Suprapubic skin (tissue), 4 donors: ENCODE measurements at regions not wholly inside any gene's neighbourhood (a gene's known extent, or its start where the extent isn't known, plus 50 kb on each side); places are given as distances from the start of the nearest gene placed in this dataset.

Source experiments
- POLR2A ChIP-seq, 2 donors: fragments of 450-650 bp; IDR thresholded peaks; one replicate each; pipeline ENCODE4 v1.6.1; 2017; ENCODE audit warnings: antibody characterized with exemption in 2 of 2, mild to moderate bottlenecking in 2 of 2, moderate library complexity in 2 of 2
- POLR2AphosphoS5 ChIP-seq, 3 donors: sonication (generic); formaldehyde crosslinking; IDR thresholded peaks; one replicate each; pipeline ENCODE4 v1.6.1; 2017; ENCODE audit warnings: antibody characterized with exemption in 3 of 3
- TF ChIP-seq, protein P1 (sequence below), 2 donors: fragments of 200-600 bp in 1 of 2; fragments of 450-650 bp in 1 of 2; sonication (generic) in 1 of 2; IDR thresholded peaks; one replicate each; pipeline ENCODE4 v1.5.1; 2016 to 2019; ENCODE audit warnings: antibody characterized with exemption in 2 of 2, mild to moderate bottlenecking in 1 of 2, moderate library complexity in 1 of 2

DNA sequence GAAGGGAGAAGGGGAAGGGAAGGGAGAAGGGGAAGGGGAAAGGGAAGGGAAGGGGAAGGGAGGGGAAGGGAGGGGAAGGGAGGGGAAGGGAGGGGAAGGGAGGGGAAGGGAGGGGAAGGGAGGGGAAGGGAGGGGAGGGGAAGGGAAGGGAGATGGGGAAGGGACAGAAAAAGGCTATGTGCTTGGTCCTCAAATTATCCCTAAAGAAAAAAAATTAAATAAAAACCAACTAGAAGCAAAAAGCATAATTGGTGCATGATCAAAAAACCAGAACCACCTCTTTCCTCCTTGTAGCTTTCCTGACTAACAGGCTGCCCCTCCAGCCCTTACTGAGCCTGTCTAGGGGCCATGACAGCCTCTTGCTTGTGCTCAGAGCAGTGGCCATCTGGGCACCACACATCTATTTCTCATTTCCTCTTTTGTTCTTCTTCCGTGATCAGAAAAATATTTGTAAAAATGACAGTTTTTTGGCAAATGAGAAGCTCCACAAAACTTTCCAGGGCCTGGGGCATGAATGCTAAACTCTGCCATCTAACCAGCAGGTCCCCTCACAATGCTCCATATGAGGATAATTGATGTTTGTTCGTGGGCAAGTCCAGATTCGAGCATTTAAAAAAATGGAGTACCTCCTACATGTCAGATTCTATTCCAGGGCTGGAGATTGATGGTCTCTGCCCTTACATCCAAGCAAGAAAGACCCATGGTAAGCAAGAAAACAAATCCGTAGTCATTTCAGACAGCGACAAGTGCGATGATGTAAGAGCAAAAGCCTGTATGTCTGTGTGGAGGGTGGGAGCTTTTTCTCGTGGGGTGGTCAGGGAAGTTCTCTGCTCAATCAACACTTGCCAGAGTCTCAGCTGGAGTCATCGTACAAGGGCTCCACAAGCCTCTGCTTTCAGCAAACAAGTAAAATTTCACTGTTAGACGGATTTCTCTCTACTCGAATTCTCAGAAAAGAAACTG lies 320.9 kb downstream of the WDR11 start:
- TF ChIP-seq, protein P1, sequence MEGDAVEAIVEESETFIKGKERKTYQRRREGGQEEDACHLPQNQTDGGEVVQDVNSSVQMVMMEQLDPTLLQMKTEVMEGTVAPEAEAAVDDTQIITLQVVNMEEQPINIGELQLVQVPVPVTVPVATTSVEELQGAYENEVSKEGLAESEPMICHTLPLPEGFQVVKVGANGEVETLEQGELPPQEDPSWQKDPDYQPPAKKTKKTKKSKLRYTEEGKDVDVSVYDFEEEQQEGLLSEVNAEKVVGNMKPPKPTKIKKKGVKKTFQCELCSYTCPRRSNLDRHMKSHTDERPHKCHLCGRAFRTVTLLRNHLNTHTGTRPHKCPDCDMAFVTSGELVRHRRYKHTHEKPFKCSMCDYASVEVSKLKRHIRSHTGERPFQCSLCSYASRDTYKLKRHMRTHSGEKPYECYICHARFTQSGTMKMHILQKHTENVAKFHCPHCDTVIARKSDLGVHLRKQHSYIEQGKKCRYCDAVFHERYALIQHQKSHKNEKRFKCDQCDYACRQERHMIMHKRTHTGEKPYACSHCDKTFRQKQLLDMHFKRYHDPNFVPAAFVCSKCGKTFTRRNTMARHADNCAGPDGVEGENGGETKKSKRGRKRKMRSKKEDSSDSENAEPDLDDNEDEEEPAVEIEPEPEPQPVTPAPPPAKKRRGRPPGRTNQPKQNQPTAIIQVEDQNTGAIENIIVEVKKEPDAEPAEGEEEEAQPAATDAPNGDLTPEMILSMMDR (IDR thresholded peaks at IDR 0.05), result no peak
- TF ChIP-seq POLR2A (IDR thresholded peaks at IDR 0.05) (no peak), POLR2AphosphoS5 (IDR thresholded peaks at IDR 0.05) (no peak)
